ENCODE measurements at regions not wholly inside any gene's neighbourhood (a gene's known extent, or its start where the extent isn't known, plus 50 kb on each side); places are given as distances from the start of the nearest gene placed in this dataset.

GRCh38 chr5:138665261-138665660 lies 88.0 kb upstream of the CTNNA1 start:
- DNase-seq (ENCODE audit: low read depth, low spot score), result no peak

DNA sequence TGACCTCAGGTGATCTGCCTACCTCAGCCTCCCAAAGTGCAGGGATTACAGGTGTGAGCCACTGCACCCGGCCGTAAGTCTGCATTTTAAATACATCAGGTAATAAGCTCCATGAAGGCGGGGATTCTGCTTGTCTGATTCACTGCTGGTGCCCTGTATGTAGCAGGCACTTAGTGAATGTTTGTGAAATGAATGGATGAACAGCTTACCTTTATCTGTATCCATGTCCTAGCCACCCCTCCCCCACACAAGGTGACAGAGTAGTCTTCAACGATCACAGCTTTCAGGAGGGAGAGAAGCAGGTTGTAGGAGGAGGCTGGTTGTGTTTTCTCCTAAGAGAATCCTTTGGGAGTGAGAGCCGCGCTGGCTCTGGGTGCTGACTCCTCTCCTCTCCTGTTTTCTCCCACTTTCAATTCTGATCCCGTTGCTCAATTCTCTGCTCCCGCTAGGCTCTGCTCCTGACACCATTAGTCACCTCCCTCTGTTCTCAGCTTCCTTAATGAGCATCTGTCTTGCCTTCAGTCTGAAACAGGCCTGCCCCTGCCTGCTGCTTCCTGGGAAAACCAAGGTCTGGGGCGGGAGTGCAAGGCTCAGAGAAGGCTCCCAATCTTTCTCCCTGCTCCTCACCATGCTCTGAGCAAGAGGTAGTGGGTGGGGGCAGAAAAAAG lies 88.8 kb upstream of the CTNNA1 start:
- no peak for DNase-seq (ENCODE audit: low read depth, low spot score)

- no peak for DNase-seq (ENCODE audit: low read depth, low spot score)
Measured at GRCh38 chr5:138663561-138663960, 88.4 kb upstream of the HSPA9 start.

- no peak for DNase-seq (ENCODE audit: low read depth, low spot score)
Measured at GRCh38 chr5:138663009-138663408, 87.8 kb upstream of the HSPA9 start.

- DNase-seq (ENCODE audit: low read depth, low spot score), result no peak
Measured at GRCh38 chr5:138662599-138662998, 87.4 kb upstream of the HSPA9 start.

DNA sequence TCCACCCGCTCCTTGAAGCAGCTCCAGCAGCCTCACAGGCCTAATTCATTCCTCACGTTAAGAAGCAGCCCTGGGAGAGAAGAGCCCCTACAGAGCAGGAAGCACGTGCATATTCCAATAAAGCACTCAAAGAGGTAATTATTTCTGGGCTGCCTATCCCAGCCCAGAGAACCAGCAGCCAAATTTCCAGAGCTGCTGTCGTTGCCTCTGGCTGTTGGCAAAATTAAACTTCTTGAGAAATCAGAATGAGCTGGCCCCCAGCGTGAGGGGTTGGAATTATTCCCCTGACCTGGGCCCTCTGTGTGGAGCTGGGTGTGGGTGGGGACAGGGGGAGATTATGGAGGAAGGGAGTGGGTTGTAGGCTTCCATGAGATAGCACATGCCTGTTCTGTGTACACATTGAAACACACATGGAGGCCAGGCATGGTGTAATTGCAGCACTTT lies 86.8 kb upstream of the HSPA9 start:
- no peak for DNase-seq (ENCODE audit: low read depth, low spot score)

DNA sequence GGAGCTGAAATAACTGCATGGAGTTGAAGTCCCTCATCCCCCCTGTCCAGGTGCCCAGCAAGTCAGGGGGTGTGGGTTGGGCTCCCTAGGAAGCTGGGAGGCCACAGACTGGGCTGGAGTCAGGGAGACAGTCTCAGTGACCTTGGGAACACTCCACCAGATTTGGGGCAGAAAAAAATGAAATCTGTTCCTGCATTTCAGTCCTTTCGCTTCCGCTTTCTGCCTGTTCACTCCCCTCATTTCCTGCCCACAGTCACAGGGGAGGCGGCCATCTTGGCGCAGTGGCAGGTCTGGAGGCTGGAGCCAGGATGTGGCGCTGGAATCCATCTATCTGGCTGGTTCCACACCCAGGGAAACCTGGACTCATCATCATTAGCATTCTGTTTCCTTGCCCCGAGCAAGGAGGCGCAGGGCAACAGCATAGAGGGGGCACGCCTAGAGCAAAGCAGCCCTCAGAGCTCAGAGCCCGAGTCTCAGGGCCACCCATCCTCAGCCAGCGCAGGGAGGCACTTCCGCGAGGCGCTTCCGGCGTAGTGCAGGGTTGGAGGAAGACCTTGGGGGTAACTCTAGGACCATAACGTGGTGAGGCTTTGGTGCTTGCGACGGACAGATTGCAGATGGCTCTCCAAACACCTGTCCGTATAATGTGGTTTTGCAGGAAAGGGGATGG lies 86.2 kb upstream of the HSPA9 start:
- DNase-seq (ENCODE audit: low read depth, low spot score), result no peak

DNA sequence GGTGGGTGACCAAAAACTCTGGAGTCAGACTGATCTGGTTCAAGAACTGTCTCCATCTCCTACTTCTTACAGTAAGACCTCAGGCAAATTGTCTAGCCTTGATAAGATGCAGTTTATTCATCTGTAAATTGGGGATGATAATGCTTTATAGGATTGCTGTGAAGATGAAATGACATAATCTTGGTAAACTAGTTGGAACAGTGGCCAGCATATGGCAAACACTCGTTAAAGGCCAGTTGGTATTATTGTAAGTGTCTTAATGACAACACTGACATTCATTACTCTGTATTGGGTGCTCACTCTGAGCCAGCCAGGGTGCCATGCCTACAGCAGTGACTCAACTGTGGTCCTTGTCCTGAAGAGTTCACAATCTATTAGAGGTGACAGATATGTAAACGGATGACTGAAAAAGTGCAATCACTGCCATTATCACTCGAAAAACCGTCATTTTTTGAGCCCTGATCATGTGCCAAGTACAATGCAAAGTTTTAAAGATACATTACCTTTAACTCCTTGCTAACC lies 84.9 kb upstream of the HSPA9 start:
- no peak for DNase-seq (ENCODE audit: low read depth, low spot score)

DNA sequence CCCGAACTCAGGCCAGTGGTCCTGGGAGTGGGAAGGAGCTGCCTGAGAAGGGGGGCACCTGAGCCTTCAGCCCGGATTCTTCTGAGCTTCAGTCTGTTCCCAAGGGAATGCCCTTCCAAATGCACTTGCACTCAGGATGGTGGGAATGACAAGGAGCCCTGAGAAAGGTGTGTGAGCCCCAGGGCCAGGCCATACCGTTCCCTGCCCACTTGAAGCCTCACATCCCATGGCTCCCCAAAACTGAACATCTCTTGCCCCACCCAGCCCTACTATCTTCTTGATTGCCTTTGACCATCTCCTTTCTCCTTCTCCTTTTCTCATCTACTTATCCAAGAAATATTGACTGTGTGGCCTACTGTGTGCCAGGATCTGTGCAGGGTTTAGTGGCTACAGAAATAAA lies 84.4 kb upstream of the HSPA9 start:
- no peak for DNase-seq (ENCODE audit: low read depth, low spot score)

DNA sequence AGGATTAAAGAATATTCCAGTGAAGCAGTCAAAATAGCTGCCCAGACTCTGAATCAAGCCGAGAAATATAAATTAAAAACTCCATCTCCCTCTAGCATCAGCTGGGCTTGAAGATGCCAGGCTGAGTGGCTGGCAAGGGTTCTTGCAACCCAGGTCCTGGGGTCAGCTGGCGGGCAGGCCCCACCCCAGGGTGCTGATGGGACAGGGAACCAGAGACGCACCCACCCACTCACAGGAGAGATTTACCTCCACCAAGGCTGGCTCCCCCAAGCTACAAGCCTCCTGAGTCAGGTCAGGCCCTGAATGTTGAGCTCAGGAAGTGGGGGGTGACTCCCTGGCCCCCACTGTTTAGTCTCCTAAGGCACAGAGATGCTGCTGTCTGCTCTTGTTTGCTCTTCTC lies 83.9 kb upstream of the HSPA9 start:
- DNase-seq (ENCODE audit: low read depth, low spot score), result no peak

- DNase-seq (ENCODE audit: low read depth, low spot score), result no peak
Measured at GRCh38 chr5:138658676-138659075, 83.5 kb upstream of the HSPA9 start.

DNA sequence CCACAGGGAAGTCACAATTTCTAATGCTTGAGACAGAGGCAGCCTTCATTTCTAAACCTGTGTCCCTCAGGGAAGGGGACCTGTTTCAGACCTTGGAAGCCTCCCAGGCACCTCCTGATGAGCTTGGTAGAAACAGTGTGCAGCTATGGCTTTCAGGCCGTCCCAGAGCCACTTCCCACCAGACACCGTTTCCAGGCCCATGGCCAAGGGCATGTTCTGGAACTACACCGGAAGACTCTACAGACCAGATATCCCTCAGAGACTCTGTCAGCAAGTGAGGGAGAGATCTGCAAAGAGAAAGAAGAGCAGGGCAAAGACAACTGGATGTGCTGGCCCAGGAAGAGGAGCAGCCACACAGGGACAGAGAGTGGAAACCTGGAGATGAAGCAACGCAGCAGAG lies 82.2 kb upstream of the HSPA9 start:
- DNase-seq (ENCODE audit: low read depth, low spot score), result no peak

GRCh38 chr5:138656916-138657315 lies 81.7 kb upstream of the HSPA9 start:
- DNase-seq (ENCODE audit: low read depth, low spot score), result no peak

- DNase-seq (ENCODE audit: low read depth, low spot score), result no peak
Measured at GRCh38 chr5:138655530-138656190, 80.5 kb upstream of the HSPA9 start.

GRCh38 chr5:138654281-138654867 lies 79.2 kb upstream of the HSPA9 start:
- DNase-seq (ENCODE audit: low read depth, low spot score), result peak; percentile 22

DNA sequence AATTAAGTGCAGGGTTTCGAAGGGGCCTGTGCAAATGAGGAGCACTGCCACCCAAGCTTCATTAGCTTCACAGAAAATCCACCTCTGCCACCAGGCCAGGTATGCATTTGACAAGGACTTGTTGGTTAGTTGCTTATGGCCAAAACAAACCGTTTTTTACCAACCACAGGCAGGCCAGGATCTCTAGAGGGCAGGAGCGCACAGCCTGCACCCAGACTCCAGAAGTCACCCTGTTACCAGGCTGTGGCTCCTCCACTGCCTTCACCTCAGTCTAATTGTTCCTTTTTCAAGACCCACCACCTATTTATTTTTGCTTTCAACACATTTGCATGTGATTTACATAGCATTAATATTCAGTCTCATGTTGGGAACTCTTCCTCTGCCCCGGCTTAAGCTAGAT lies 78.3 kb upstream of the HSPA9 start:
- no peak for DNase-seq (ENCODE audit: low read depth, low spot score)

- DNase-seq (ENCODE audit: low read depth, low spot score), result no peak
Measured at GRCh38 chr5:138651767-138652117, 76.5 kb upstream of the HSPA9 start.

DNA sequence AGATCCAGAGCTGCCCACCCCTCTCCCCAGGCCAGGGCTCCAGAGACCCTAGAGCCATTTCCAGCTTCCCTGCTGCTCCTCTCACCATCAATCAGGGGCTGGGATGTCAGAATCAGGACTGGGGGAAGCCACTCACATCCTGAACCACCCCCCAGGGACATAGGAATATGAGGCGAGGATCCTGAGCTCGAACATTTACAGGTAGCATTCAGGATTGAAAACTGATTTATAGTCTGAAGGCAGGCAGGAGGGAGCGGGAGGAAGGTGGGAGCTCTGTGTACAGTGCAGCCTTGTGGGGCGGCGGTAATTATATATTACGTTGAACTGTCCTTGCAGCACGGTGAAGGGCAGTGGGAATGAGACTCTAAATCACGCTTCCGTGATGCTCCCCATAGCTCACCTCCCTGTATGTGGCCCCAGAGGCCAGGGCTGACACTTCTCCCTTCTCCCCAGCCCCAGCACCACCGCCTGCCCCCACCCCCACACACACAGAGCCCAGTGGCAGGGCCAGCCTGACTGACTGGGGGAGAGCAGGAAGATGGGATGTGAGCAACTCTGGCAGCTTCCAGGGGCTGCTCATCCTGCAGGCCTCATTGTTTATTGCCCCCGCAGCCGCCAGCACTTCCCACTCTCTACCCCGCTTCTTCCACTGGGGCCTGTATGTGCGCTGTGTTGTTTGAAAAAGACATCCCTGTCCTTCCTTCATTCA lies 76.0 kb upstream of the HSPA9 start:
- no peak for DNase-seq (ENCODE audit: low read depth, low spot score)

DNA sequence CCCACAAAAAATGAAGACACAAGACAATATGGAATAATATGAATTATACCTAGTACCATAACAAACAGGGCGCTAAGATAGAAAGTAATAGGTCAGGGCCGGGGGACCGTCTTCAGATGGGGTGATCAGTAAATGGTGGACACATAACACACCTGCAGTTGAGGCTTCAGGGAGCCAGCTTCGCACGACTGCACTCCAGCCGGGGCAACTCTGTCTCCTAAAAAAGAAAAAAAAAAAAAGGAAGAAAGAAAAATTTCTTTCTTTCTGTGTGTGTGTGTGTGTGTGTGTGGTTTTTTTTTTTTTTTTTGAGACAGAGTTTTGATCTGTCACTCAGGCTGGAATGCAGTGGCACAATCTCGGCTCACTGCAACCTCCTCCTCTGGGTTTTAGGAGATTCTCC lies 75.0 kb upstream of the HSPA9 start:
- DNase-seq (ENCODE audit: low read depth, low spot score), result no peak

- no peak for DNase-seq (ENCODE audit: low read depth, low spot score)
Measured at GRCh38 chr5:138649775-138650174, 74.6 kb upstream of the HSPA9 start.

GRCh38 chr5:138649316-138649720 lies 74.1 kb upstream of the HSPA9 start:
- no peak for DNase-seq (ENCODE audit: low read depth, low spot score)

DNA sequence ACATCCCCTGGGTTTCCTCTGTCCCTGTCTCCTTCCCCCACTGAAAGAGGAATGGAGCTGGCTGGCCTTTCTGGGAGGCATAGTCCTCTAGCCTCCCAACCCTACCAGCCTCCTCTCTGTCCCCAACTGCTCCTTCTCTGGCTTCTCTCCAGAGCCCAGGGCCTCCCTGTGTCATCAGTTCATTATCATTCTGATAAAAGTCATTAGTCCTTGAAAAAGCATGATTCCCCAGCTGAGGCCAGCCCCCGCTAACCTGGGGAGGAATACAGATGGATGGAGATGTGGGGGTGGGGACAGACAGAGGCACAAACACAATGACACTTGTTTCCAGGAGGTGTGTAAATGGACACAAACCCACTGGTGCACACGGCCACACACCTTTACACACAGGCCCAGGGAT lies 73.6 kb upstream of the HSPA9 start:
- DNase-seq (ENCODE audit: low read depth, low spot score), result no peak

All from brain pericyte (primary cell).